HL-60 (cell line): ENCODE measurements at regions not wholly inside any gene's neighbourhood (a gene's known extent, or its start where the extent isn't known, plus 50 kb on each side); places are given as distances from the start of the nearest gene placed in this dataset.

Source experiments
- GABPA ChIP-seq: IDR thresholded peaks from 2 replicates; pipeline ENCODE4 v1.6.1; 2012; ENCODE audit warnings: low read depth
- POLR2AphosphoS5 ChIP-seq: IDR thresholded peaks from 2 replicates; pipeline ENCODE4 v1.6.1; 2012; ENCODE audit warnings: low read depth
- SPI1 ChIP-seq: IDR thresholded peaks from 2 replicates; pipeline ENCODE4 v1.6.1; 2012; ENCODE audit warnings: low read depth, mild to moderate bottlenecking, borderline replicate concordance
- TF ChIP-seq, protein P1 (sequence below): IDR thresholded peaks from one replicate; pipeline ENCODE4 v1.5.1; 2011; ENCODE audit warnings: low read length, control low read depth, inconsistent platforms; ENCODE audit not compliant: insufficient read depth
- TF ChIP-seq, protein P2 (sequence below): IDR thresholded peaks from 2 replicates; pipeline ENCODE4 v1.6.1; 2012; ENCODE audit warnings: low read depth; ENCODE audit not compliant: insufficient replicate concordance

DNA sequence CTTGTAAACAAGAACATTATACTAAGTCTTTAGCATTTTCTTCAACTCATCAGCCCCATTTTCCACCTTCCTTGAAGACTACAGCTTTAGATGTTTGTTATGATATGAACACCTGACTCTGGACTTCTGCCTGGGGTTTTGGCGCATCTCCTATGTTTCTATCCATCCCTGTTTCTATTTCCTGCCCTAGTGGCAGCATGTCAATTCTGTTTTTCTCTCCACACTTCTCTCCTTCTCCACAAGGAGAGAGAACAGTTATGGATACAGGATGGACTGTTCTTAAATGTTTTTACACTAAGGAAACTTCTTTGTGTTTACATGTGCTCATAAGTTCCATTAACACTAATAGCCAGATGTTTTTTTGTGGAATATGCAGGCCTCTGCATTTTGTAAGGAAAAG is 423.3 kb upstream of the IL12A start:
- TF ChIP-seq, protein P1, sequence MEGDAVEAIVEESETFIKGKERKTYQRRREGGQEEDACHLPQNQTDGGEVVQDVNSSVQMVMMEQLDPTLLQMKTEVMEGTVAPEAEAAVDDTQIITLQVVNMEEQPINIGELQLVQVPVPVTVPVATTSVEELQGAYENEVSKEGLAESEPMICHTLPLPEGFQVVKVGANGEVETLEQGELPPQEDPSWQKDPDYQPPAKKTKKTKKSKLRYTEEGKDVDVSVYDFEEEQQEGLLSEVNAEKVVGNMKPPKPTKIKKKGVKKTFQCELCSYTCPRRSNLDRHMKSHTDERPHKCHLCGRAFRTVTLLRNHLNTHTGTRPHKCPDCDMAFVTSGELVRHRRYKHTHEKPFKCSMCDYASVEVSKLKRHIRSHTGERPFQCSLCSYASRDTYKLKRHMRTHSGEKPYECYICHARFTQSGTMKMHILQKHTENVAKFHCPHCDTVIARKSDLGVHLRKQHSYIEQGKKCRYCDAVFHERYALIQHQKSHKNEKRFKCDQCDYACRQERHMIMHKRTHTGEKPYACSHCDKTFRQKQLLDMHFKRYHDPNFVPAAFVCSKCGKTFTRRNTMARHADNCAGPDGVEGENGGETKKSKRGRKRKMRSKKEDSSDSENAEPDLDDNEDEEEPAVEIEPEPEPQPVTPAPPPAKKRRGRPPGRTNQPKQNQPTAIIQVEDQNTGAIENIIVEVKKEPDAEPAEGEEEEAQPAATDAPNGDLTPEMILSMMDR: no peak
- TF ChIP-seq, protein P2, sequence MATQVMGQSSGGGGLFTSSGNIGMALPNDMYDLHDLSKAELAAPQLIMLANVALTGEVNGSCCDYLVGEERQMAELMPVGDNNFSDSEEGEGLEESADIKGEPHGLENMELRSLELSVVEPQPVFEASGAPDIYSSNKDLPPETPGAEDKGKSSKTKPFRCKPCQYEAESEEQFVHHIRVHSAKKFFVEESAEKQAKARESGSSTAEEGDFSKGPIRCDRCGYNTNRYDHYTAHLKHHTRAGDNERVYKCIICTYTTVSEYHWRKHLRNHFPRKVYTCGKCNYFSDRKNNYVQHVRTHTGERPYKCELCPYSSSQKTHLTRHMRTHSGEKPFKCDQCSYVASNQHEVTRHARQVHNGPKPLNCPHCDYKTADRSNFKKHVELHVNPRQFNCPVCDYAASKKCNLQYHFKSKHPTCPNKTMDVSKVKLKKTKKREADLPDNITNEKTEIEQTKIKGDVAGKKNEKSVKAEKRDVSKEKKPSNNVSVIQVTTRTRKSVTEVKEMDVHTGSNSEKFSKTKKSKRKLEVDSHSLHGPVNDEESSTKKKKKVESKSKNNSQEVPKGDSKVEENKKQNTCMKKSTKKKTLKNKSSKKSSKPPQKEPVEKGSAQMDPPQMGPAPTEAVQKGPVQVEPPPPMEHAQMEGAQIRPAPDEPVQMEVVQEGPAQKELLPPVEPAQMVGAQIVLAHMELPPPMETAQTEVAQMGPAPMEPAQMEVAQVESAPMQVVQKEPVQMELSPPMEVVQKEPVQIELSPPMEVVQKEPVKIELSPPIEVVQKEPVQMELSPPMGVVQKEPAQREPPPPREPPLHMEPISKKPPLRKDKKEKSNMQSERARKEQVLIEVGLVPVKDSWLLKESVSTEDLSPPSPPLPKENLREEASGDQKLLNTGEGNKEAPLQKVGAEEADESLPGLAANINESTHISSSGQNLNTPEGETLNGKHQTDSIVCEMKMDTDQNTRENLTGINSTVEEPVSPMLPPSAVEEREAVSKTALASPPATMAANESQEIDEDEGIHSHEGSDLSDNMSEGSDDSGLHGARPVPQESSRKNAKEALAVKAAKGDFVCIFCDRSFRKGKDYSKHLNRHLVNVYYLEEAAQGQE: no peak
- TF ChIP-seq POLR2AphosphoS5: no peak
- TF ChIP-seq GABPA: no peak
- no peak for TF ChIP-seq SPI1
